Subcutaneous abdominal adipose tissue (tissue), 5 donors: ENCODE measurements at regions not wholly inside any gene's neighbourhood (a gene's known extent, or its start where the extent isn't known, plus 50 kb on each side); places are given as distances from the start of the nearest gene placed in this dataset.

ENCODE experiments used
- H3K27ac ChIP-seq: one replicate; pipeline ENCODE4 v1.7.0; 2013; ENCODE audit warnings: low read depth, mild to moderate bottlenecking, inconsistent platforms, low read length, moderate library complexity
- H3K27me3 ChIP-seq, 5 donors: one replicate each; pipeline ENCODE4 v1.7.0; 2013; ENCODE audit warnings: low read length in 5 of 5, inconsistent platforms in 1 of 5; ENCODE audit not compliant: control insufficient read depth in 5 of 5, insufficient read depth in 4 of 5
- H3K36me3 ChIP-seq, 5 donors: one replicate each; pipeline ENCODE4 v1.7.0; 2013; ENCODE audit warnings: low read length in 5 of 5; ENCODE audit not compliant: control insufficient read depth in 5 of 5, insufficient read depth in 5 of 5
- H3K4me1 ChIP-seq, 5 donors: one replicate each; pipeline ENCODE4 v1.7.0; 2013; ENCODE audit warnings: low read length in 5 of 5, mild to moderate bottlenecking in 3 of 5, moderate library complexity in 1 of 5; ENCODE audit not compliant: control insufficient read depth in 5 of 5, insufficient read depth in 5 of 5
- H3K4me3 ChIP-seq, 5 donors: one replicate each; pipeline ENCODE4 v1.7.0; 2013; ENCODE audit warnings: low read length in 5 of 5, low read depth in 1 of 5
- H3K9ac ChIP-seq, 5 donors: one replicate each; pipeline ENCODE4 v1.7.0; 2013; ENCODE audit warnings: low read length in 5 of 5, mild to moderate bottlenecking in 4 of 5, moderate library complexity in 3 of 5
- H3K9me3 ChIP-seq, 5 donors: one replicate each; pipeline ENCODE4 v1.7.0; 2013; ENCODE audit warnings: low read length in 5 of 5; ENCODE audit not compliant: control insufficient read depth in 5 of 5
- donor health status: healthy.
- donor health status: healthy.
- donor health status: healthy.
- donor health status: healthy.
- donor health status: healthy.

- Histone ChIP-seq H3K9ac (no peak overlapping the region), H3K4me3 (no peak overlapping the region), H3K9me3 (peaks cover 0 to 8% (median 0%) of the 10 kb centered on the region in 5 donors), H3K4me1 (peaks cover 0 to 3% (median under 1%) of the 10 kb centered on the region in 5 donors), H3K36me3 (no peaks in the 10 kb centered on the region), H3K27me3 (no peaks in the 10 kb centered on the region), H3K27ac (no peak overlapping the region)
Measured at GRCh38 chr6:144862769-144863168, 577.6 kb downstream of the UTRN start.

GRCh38 chr6:144867761-144868160, 582.6 kb downstream of the UTRN start:
- peaks cover 0 to 8% (median 0%) of the 10 kb centered on the region in 5 donors for H3K9me3 ChIP-seq
- H3K27me3 ChIP-seq = no peaks in the 10 kb centered on the region
- no peak overlapping the region for H3K4me3 ChIP-seq
- H3K4me1 ChIP-seq = peaks cover 0 to 12% (median 4%) of the 10 kb centered on the region in 5 donors
- no peaks in the 10 kb centered on the region for H3K36me3 ChIP-seq
- H3K9ac ChIP-seq = no peak overlapping the region
- H3K27ac ChIP-seq = no peak overlapping the region

GRCh38 chr6:144870782-144871181, 585.6 kb downstream of the UTRN start:
- Histone ChIP-seq H3K27me3 (no peaks in the 10 kb centered on the region), H3K9me3 (no peaks in the 10 kb centered on the region), H3K4me3 (no peak overlapping the region), H3K4me1 (peaks cover 0 to 12% (median 4%) of the 10 kb centered on the region in 5 donors), H3K9ac (no peak overlapping the region), H3K36me3 (no peaks in the 10 kb centered on the region), H3K27ac (no peak overlapping the region)

- Histone ChIP-seq H3K4me3 (no peak overlapping the region), H3K36me3 (no peaks in the 10 kb centered on the region)
Measured at GRCh38 chr6:144873623-144874378, 588.7 kb downstream of the UTRN start.

GRCh38 chr6:144876689-144877088, 591.6 kb downstream of the UTRN start:
- Histone ChIP-seq H3K36me3 (no peaks in the 10 kb centered on the region), H3K9ac (no peak overlapping the region)

More at GRCh38 chr6:144873623-144874378, 588.7 kb downstream of the UTRN start:
- H3K27ac ChIP-seq = no peak overlapping the region
- H3K27me3 ChIP-seq = peaks cover 0 to 6% (median 0%) of the 10 kb centered on the region in 5 donors
- no peaks in the 10 kb centered on the region for H3K9me3 ChIP-seq
- no peak overlapping the region for H3K9ac ChIP-seq
- peaks cover 0 to 5% (median 0%) of the 10 kb centered on the region in 5 donors for H3K4me1 ChIP-seq

GRCh38 chr6:144877118-144877517, 592.0 kb downstream of the UTRN start:
- H3K4me1 ChIP-seq = no peaks in the 10 kb centered on the region
- H3K9ac ChIP-seq = no peak overlapping the region
- no peak overlapping the region for H3K4me3 ChIP-seq
- H3K27ac ChIP-seq = no peak overlapping the region
- H3K27me3 ChIP-seq = peaks cover 0 to 7% (median 0%) of the 10 kb centered on the region in 5 donors
- no peaks in the 10 kb centered on the region for H3K9me3 ChIP-seq
- no peaks in the 10 kb centered on the region for H3K36me3 ChIP-seq

More at GRCh38 chr6:144876689-144877088, 591.6 kb downstream of the UTRN start:
- H3K4me3 ChIP-seq = no peak overlapping the region
- H3K27me3 ChIP-seq = peaks cover 0 to 7% (median 0%) of the 10 kb centered on the region in 5 donors
- no peak overlapping the region for H3K27ac ChIP-seq
- H3K4me1 ChIP-seq = no peaks in the 10 kb centered on the region
- H3K9me3 ChIP-seq = no peaks in the 10 kb centered on the region

GRCh38 chr6:144878577-144878976, 593.4 kb downstream of the UTRN start:
- H3K4me1 ChIP-seq = no peaks in the 10 kb centered on the region
- no peak overlapping the region for H3K4me3 ChIP-seq
- H3K27me3 ChIP-seq = peaks cover 0 to 7% (median 0%) of the 10 kb centered on the region in 5 donors
- H3K9me3 ChIP-seq = no peaks in the 10 kb centered on the region
- no peak overlapping the region for H3K27ac ChIP-seq
- no peaks in the 10 kb centered on the region for H3K36me3 ChIP-seq
- H3K9ac ChIP-seq = no peak overlapping the region

GRCh38 chr6:144879436-144879835, 594.3 kb downstream of the UTRN start:
- Histone ChIP-seq H3K4me1 (no peaks in the 10 kb centered on the region), H3K9me3 (no peaks in the 10 kb centered on the region), H3K4me3 (no peak overlapping the region), H3K27ac (no peak overlapping the region), H3K9ac (no peak overlapping the region), H3K27me3 (peaks cover 0 to 7% (median 0%) of the 10 kb centered on the region in 5 donors), H3K36me3 (no peaks in the 10 kb centered on the region)

GRCh38 chr6:144882425-144882824, 597.3 kb downstream of the UTRN start:
- H3K27me3 ChIP-seq = peaks cover 0 to 7% (median 0%) of the 10 kb centered on the region in 5 donors
- H3K4me3 ChIP-seq = no peak overlapping the region
- no peak overlapping the region for H3K9ac ChIP-seq
- H3K36me3 ChIP-seq = no peaks in the 10 kb centered on the region
- no peaks in the 10 kb centered on the region for H3K9me3 ChIP-seq
- H3K4me1 ChIP-seq = no peaks in the 10 kb centered on the region
- no peak overlapping the region for H3K27ac ChIP-seq

- peaks cover 0 to under 1% (median 0%) of the 10 kb centered on the region in 5 donors for H3K27me3 ChIP-seq
- no peaks in the 10 kb centered on the region for H3K36me3 ChIP-seq
- H3K4me1 ChIP-seq = no peaks in the 10 kb centered on the region
- H3K9me3 ChIP-seq = no peaks in the 10 kb centered on the region
- H3K9ac ChIP-seq = no peak overlapping the region
- H3K27ac ChIP-seq = no peak overlapping the region
- H3K4me3 ChIP-seq = no peak overlapping the region
Measured at GRCh38 chr6:144883915-144884314, 598.8 kb downstream of the UTRN start.
